Body of pancreas (tissue), 4 donors: ENCODE measurements at regions not wholly inside any gene's neighbourhood (a gene's known extent, or its start where the extent isn't known, plus 50 kb on each side); places are given as distances from the start of the nearest gene placed in this dataset.

Experiments used
- POLR2A ChIP-seq, 3 donors: fragments of 450-650 bp; IDR thresholded peaks; one replicate each; pipeline ENCODE4 v1.6.1; 2016; ENCODE audit warnings: antibody characterized with exemption in 3 of 3, mild to moderate bottlenecking in 2 of 3
- TF ChIP-seq, protein P1 (sequence below), 7 experiments: fragments of 450-650 bp in 4 of 7; fragments of 200-600 bp in 3 of 7; sonication (generic) in 3 of 7; IDR thresholded peaks; one replicate each; pipeline ENCODE4 v1.5.1; 2016 to 2019; ENCODE audit warnings: antibody characterized with exemption in 7 of 7

- TF ChIP-seq, protein P1, sequence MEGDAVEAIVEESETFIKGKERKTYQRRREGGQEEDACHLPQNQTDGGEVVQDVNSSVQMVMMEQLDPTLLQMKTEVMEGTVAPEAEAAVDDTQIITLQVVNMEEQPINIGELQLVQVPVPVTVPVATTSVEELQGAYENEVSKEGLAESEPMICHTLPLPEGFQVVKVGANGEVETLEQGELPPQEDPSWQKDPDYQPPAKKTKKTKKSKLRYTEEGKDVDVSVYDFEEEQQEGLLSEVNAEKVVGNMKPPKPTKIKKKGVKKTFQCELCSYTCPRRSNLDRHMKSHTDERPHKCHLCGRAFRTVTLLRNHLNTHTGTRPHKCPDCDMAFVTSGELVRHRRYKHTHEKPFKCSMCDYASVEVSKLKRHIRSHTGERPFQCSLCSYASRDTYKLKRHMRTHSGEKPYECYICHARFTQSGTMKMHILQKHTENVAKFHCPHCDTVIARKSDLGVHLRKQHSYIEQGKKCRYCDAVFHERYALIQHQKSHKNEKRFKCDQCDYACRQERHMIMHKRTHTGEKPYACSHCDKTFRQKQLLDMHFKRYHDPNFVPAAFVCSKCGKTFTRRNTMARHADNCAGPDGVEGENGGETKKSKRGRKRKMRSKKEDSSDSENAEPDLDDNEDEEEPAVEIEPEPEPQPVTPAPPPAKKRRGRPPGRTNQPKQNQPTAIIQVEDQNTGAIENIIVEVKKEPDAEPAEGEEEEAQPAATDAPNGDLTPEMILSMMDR (IDR thresholded peaks at IDR 0.05) = no peak
- no peak for TF ChIP-seq POLR2A (IDR thresholded peaks at IDR 0.05)
Observed at GRCh38 chr2:146468578-146468977, 1376.3 kb upstream of the ACVR2A start.
